Mesothelial cell of epicardium (in vitro differentiated cells): ENCODE measurements at regions not wholly inside any gene's neighbourhood (a gene's known extent, or its start where the extent isn't known, plus 50 kb on each side); places are given as distances from the start of the nearest gene placed in this dataset.

ENCODE experiments used
- DNase-seq, 2 experiments: peaks; one replicate each; pipeline ENCODE4 v3.0.0; 2021; ENCODE audit warnings: low spot score in 2 of 2; ENCODE audit not compliant: unreplicated experiment in 2 of 2
- H3K27ac Mint-ChIP-seq: 2 replicates; pipeline ENCODE4 v1.8.0; 2021; ENCODE audit warnings: mixed read lengths
- H3K27me3 Mint-ChIP-seq: 2 replicates; pipeline ENCODE4 v1.8.0; 2021; ENCODE audit warnings: low read depth, mixed read lengths
- H3K36me3 Mint-ChIP-seq: 2 replicates; pipeline ENCODE4 v1.8.0; 2021; ENCODE audit warnings: mixed read lengths
- H3K4me1 Mint-ChIP-seq: 2 replicates; pipeline ENCODE4 v1.8.0; 2021; ENCODE audit warnings: mixed read lengths
- H3K4me3 Mint-ChIP-seq: 2 replicates; pipeline ENCODE4 v1.8.0; 2021; ENCODE audit warnings: mild to moderate bottlenecking, moderate library complexity, mixed read lengths
- H3K9me3 Mint-ChIP-seq: 2 replicates; pipeline ENCODE4 v1.8.0; 2021; ENCODE audit warnings: mixed read lengths
- TF ChIP-seq, protein P1 (sequence below): fragments of 200-600 bp; sonication (generic); IDR thresholded peaks from one replicate; pipeline ENCODE4 v1.5.0; 2021; ENCODE audit warnings: antibody characterized with exemption; ENCODE audit not compliant: unreplicated experiment

DNA sequence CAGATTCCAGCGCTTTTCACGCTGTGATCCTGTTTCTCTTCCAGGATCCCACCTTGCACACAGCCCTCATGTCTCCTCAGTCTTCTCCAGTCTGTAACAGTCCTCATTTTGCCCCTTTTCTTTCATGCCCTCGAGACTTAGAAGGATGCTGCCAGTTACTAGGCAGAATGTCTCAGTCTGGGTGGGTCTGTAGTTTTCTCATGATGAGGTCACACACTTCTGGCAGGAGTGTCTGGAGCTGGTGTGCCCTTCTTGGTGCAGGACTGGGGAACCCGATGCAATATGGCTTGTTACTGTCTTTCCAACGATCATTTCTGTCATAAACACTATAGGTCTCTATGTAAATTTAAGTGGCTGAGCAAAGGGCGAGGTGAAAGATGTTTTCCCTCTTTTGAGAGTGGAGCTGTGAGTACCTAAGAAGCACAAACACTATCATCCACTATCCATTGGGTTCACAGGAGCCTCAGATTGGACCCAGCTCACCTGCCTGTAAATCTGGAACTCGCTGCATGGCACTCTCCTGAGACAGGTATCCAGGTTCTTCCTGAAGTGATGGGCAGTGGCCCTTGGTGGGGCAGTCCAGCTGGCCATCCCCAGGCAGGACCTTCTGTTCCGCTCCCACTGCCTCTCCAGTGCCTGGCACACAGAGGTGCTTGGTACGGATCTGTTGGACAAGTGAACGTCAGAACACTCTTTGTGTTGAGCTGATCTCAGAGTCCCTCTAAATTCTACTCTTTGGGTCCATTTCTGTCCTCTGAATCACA is 64.3 kb upstream of the ZNF32 start:
- TF ChIP-seq, protein P1, sequence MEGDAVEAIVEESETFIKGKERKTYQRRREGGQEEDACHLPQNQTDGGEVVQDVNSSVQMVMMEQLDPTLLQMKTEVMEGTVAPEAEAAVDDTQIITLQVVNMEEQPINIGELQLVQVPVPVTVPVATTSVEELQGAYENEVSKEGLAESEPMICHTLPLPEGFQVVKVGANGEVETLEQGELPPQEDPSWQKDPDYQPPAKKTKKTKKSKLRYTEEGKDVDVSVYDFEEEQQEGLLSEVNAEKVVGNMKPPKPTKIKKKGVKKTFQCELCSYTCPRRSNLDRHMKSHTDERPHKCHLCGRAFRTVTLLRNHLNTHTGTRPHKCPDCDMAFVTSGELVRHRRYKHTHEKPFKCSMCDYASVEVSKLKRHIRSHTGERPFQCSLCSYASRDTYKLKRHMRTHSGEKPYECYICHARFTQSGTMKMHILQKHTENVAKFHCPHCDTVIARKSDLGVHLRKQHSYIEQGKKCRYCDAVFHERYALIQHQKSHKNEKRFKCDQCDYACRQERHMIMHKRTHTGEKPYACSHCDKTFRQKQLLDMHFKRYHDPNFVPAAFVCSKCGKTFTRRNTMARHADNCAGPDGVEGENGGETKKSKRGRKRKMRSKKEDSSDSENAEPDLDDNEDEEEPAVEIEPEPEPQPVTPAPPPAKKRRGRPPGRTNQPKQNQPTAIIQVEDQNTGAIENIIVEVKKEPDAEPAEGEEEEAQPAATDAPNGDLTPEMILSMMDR = no peak
- H3K27ac Mint-ChIP-seq = no peak overlapping the region
- no peak for DNase-seq
- H3K27me3 Mint-ChIP-seq = peaks cover 14% of the 10 kb centered on the region
- peaks cover 9% of the 10 kb centered on the region for H3K9me3 Mint-ChIP-seq
- H3K4me1 Mint-ChIP-seq = peaks cover 4% of the 10 kb centered on the region
- H3K4me3 Mint-ChIP-seq = no peak overlapping the region
- no peaks in the 10 kb centered on the region for H3K36me3 Mint-ChIP-seq

DNA sequence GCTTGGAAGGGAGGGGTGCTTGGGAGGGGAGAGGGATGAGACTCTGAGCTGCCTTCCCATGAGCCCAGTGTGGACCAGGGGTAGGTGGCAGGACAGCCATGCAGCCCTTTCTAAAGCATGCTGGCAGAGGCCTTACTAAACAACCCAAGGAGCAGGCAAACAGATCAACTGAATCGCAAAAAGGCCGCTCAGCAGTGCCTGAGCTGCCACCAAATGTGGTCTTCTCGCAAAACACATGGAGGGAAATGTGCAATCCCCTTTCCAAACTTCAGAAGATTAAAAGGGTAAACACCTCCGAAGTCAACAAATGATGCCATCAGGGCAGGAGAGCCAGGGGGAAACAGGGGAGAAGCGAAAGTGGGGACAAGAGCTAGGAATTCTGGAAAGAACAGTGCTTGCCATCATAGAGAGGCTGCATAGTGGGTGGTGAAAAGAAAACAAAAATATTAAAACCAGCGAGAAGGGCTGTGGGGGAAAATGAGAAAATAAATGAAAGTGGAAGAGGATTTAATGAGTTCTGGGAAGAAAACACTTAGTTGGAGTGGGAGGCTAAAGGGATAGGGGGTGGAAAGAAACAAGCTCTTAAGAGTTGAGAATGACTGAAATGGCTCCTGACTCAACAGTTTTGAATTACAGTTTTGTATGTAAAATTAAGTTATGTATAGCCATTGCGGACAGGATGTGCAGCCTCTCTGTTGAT is 62.2 kb upstream of the ZNF32 start:
- no peak overlapping the region for H3K27ac Mint-ChIP-seq
- H3K9me3 Mint-ChIP-seq = no peaks in the 10 kb centered on the region
- no peak overlapping the region for H3K4me3 Mint-ChIP-seq
- H3K36me3 Mint-ChIP-seq = no peaks in the 10 kb centered on the region
- TF ChIP-seq, protein P1 = no peak
- peaks cover 9% of the 10 kb centered on the region for H3K4me1 Mint-ChIP-seq
- no peak for DNase-seq
- peaks cover 14% of the 10 kb centered on the region for H3K27me3 Mint-ChIP-seq

DNA sequence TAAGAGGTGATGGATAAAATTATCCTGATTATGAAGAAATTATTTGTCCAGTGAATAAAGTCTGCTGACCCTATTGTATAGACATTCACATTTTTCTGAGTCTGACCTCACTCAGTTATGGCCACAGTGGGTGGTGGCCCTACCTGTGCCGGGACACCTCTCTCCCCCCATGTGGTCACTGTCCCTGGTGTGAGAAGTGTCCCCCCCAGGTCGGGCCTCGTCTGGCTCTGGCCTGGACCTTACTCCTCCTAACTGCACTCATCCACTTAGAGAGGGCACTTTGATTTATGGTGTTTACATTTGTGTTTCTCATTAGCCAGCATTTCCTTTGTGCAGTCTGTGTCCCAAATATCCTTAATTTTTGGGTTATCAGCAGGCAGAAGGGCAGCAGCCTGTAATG is 59.6 kb upstream of the ZNF32 start:
- H3K9me3 Mint-ChIP-seq = no peaks in the 10 kb centered on the region
- H3K4me3 Mint-ChIP-seq = no peak overlapping the region
- H3K27ac Mint-ChIP-seq = no peak overlapping the region
- H3K27me3 Mint-ChIP-seq = peaks cover 9% of the 10 kb centered on the region
- peaks cover 9% of the 10 kb centered on the region for H3K4me1 Mint-ChIP-seq
- TF ChIP-seq, protein P1 = no peak
- H3K36me3 Mint-ChIP-seq = no peaks in the 10 kb centered on the region
- no peak for DNase-seq

DNA sequence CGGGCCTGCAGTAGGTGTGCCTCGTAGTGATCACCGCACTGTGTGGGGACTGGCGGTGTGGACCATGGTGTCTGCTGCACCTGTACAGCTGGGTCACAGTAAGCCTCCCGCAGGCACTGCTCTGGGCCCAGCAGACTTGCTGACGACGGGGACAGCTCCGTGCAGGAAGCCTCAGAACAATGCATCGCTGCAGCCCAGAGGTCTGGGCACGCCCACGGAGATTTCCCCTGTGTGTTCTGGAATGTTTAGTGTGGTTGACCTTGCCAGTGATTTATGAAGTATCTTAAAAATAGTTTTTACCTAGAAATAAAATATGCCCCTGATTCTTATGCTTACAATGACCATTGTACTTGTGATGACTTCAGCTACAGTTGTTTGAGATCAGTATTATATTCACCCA is 59.1 kb upstream of the ZNF32 start:
- Mint-ChIP-seq H3K36me3 (no peaks in the 10 kb centered on the region), H3K27ac (no peak overlapping the region), H3K4me3 (no peak overlapping the region), H3K4me1 (peaks cover 9% of the 10 kb centered on the region), H3K9me3 (no peaks in the 10 kb centered on the region), H3K27me3 (peaks cover 9% of the 10 kb centered on the region)
- TF ChIP-seq, protein P1 = no peak
- DNase-seq = no peak

DNA sequence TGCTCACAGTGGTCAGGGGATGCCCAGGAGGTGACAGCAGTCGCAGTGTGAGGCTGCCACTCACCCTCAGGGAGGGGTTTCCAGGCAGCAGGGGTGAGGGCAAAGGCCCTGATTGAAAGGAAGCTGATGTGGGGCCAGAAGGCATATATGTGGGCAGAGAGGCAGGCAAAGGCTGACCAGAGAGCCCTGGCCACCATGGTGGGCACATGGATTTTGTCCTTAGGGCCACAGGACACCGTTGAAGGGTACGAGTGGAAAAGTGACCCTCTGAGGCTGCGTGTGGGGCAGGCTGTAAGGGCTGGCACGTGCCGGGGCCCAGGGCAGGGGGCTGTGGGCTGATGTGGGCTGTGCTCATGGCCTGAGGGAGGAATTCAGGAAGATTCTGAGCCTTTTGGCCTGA is 57.5 kb upstream of the ZNF32 start:
- Mint-ChIP-seq H3K27ac (no peak overlapping the region), H3K9me3 (no peaks in the 10 kb centered on the region), H3K27me3 (peaks cover 9% of the 10 kb centered on the region), H3K4me3 (no peak overlapping the region), H3K36me3 (no peaks in the 10 kb centered on the region), H3K4me1 (peaks cover 9% of the 10 kb centered on the region)
- TF ChIP-seq, protein P1 = no peak
- no peak for DNase-seq
